ENCODE measurements at regions not wholly inside any gene's neighbourhood (a gene's known extent, or its start where the extent isn't known, plus 50 kb on each side); places are given as distances from the start of the nearest gene placed in this dataset.

DNA sequence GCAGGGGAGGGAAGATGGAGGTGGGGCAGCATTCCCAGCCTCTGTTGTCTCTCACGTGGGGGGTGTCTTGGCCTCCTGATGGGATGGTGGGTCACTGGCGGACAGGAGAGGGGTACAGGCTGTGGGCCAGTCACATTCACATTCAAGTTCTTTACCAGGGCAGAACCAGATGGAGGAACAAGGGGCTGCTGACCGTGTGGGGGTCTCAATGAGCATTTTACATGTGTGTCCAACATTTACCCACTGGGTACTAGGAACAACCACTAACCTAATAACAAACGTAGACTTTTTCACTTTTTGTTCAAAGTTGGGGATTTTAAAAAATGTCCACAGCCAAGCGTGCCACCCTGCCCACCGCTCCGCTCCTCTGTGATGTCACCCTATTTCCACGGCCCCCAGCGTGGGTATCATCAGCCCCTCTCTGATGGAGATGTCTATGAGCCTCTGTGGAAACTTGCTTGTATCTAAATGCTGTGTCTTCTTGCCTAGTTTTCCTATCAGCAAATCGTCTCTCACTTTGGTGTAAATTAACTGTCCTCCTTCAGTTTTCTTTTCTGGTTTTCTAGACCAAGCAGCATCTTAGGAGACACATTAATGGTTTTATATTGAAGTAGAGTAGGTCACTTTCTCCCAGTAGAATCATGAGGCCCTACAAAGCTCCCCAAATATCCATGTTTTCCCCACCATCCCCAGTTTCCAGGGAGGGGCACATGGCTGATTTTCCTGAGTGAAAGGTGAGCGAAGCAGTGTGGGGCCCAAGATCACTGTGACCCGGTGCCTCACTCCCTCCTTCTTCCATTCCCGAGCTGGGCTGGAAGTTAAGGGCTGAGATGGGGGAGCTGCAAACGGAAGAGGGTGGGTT, 936.7 kb downstream of the BRD1 start:
- TF ChIP-seq, protein P1, sequence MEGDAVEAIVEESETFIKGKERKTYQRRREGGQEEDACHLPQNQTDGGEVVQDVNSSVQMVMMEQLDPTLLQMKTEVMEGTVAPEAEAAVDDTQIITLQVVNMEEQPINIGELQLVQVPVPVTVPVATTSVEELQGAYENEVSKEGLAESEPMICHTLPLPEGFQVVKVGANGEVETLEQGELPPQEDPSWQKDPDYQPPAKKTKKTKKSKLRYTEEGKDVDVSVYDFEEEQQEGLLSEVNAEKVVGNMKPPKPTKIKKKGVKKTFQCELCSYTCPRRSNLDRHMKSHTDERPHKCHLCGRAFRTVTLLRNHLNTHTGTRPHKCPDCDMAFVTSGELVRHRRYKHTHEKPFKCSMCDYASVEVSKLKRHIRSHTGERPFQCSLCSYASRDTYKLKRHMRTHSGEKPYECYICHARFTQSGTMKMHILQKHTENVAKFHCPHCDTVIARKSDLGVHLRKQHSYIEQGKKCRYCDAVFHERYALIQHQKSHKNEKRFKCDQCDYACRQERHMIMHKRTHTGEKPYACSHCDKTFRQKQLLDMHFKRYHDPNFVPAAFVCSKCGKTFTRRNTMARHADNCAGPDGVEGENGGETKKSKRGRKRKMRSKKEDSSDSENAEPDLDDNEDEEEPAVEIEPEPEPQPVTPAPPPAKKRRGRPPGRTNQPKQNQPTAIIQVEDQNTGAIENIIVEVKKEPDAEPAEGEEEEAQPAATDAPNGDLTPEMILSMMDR (IDR thresholded peaks at IDR 0.05; ENCODE audit: low read depth, low read length, missing control alignments), result no peak
- no peak for DNase-seq (ENCODE audit: extremely low read depth, low read depth)
- no peak overlapping the region for H3K4me3 ChIP-seq (replicated peaks; ENCODE audit: low read depth, low read length)

DNA sequence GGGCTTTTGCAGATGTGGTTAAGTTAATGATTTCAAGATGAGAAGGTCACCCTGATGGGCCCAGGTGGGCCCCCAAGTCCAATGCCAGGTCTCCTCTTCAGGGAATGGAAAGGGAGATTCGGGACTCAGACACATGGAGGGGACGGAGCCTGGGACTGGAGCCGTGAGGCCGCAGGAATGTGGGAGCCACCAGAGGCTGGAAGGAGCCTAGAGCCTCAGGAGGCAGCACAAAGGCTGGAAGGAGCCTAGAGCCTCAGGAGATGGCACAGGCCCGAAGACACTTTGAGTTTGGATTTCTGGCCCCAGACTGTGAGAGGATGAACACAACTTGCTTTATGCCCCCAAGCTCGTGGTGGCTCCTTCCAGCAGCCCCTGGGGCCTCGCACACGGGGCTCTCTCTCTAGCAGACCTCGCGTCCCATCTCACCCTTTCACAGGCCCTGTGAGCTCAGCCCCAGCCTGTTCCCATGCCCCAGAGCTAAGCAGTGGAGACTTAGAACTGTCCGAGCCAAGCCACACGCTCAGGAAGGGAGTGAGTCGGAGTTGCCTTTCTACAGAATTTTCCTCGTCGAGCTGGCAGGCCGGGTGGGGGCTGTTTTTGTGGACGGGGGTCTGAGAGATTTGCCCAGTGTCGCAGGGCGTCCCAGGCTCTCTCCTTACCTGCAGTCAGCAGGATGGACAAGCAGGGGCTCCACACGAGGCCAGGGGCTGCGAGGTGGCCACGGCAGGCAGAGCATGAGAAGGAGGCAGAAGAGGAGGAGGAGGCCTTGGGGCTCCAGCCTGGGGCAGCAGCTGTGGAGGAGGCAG, 937.6 kb downstream of the BRD1 start:
- H3K4me3 ChIP-seq (replicated peaks; ENCODE audit: low read depth, low read length), result no peak overlapping the region
- no peak for DNase-seq (ENCODE audit: extremely low read depth, low read depth)
- TF ChIP-seq, protein P1 (IDR thresholded peaks at IDR 0.05; ENCODE audit: low read depth, low read length, missing control alignments), result no peak

DNA sequence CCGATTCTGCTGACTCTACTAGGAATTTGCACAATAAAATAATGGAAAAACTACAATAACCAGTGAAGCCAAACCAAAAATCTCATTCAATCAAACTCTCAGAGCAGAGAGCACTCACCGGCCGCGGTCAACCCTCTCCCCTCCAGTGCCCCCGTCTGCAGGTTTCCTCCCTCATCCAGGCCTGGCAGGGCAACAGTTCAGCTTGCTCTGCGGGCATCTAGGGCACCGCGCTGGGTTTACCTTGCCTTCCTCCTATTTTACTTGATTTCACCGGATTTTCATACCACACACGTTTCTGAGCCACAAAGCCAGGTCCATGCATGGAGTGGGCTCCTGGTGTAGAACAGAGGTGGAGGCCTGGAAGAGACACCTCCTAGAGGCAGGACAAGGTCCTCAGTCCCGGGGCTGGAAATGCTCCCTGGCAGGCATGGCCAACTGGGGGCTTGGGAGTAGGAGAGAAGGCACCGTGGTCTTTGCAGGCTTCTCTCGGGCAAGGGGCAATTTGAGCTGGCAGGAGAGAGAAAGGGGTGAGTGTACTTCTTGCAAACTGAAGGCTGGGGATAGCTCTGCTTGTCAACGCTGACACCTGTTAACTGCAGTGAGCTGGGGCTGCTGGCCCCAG, 938.4 kb downstream of the BRD1 start:
- no peak overlapping the region for H3K4me3 ChIP-seq (replicated peaks; ENCODE audit: low read depth, low read length)
- TF ChIP-seq, protein P1 (IDR thresholded peaks at IDR 0.05; ENCODE audit: low read depth, low read length, missing control alignments), result no peak

DNA sequence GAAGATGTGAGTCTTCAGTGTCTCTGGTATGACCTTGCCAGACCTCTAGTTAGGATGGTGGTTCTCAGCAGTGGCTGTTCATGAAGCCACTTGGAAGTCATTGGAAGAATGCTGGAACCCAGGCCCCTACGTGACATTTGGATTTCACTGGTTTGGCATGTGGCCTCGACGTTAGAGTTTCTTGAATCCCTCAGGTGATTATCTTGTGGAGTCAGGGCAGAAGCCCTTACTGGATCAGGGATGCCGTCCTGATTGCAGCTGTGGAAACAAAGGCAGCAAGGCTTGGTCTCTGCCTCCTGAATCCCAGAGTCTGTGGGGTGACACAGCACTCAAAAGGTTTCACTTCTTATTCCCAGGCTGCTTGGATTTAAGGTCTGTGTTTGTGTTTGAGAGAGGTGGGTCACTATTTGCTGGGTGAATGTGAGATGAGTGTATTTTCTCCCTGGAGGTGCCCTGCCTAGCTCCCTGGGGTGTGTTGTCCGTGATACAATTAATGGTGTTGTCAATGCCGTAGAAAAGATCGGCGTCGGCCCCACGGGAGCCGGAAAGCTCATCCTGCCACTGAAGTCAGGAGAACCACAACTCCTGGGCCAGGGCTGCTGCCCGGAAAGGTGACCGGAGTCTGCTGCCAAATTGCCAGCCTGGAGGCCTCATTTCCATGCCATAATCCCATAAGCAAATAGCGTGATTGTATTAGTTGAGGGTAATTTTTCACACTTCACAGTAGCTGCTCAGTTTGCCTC, 939.0 kb downstream of the BRD1 start:
- TF ChIP-seq, protein P1 (IDR thresholded peaks at IDR 0.05; ENCODE audit: low read depth, low read length, missing control alignments), result no peak
- DNase-seq (ENCODE audit: extremely low read depth, low read depth), result no peak
- H3K4me3 ChIP-seq (replicated peaks; ENCODE audit: low read depth, low read length), result no peak overlapping the region

More for the DNA sequence above, 938.4 kb downstream of the BRD1 start:
- no peak for DNase-seq (ENCODE audit: extremely low read depth, low read depth)

DNA sequence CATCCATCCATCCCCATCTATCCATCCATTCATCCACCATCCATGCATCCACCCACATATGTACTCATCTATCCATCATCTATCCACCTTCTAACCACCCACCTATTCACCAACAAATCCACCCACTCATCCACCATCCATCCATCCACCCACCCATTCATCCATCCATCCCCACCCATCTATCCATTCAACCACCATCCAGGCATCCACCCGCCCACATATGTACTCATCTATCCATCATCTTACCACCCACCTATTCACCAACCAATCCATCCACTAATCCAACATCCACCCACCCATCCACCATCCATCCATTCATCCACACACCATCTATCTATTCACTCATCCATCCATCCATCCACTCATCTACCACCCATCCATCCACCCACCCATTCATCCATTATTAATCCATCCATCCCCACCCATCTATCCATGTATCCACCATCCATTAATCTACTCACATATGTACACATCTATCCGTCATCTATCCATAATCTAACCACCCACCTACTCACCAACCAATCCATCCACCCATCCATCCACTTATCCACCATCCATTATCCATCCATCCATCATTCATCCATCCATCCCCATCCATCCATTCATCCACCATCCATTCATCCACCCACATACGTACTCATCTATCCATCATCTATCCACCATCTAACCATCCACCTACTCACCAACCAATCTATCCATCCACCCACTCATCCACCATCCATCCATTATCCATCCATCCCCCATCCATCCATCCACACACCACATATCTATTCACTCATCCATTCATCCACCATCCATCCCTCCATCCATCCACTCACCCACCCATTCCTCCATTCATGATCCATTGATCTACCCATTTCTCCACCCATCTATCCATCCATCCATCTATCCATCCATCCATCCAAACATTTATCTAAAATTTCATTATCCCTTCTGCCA, 940.0 kb downstream of the BRD1 start:
- no peak overlapping the region for H3K4me3 ChIP-seq (replicated peaks; ENCODE audit: low read depth, low read length)
- TF ChIP-seq, protein P1 (IDR thresholded peaks at IDR 0.05; ENCODE audit: low read depth, low read length, missing control alignments), result no peak
- DNase-seq (ENCODE audit: extremely low read depth, low read depth), result no peak
